Mesothelial cell of epicardium (in vitro differentiated cells): ENCODE measurements at regions not wholly inside any gene's neighbourhood (a gene's known extent, or its start where the extent isn't known, plus 50 kb on each side); places are given as distances from the start of the nearest gene placed in this dataset.
"Not testable (repeated sequence)": the region's sequence is repeated elsewhere in the genome, so short reads cannot be mapped to it uniquely, and the experiment has no call there.

Source experiments
- DNase-seq, 2 experiments: peaks; one replicate each; pipeline ENCODE4 v3.0.0; 2021; ENCODE audit warnings: low spot score in 2 of 2; ENCODE audit not compliant: unreplicated experiment in 2 of 2
- H3K27ac Mint-ChIP-seq: 2 replicates; pipeline ENCODE4 v1.8.0; 2021; ENCODE audit warnings: mixed read lengths
- H3K27me3 Mint-ChIP-seq: 2 replicates; pipeline ENCODE4 v1.8.0; 2021; ENCODE audit warnings: low read depth, mixed read lengths
- H3K36me3 Mint-ChIP-seq: 2 replicates; pipeline ENCODE4 v1.8.0; 2021; ENCODE audit warnings: mixed read lengths
- H3K4me1 Mint-ChIP-seq: 2 replicates; pipeline ENCODE4 v1.8.0; 2021; ENCODE audit warnings: mixed read lengths
- H3K4me3 Mint-ChIP-seq: 2 replicates; pipeline ENCODE4 v1.8.0; 2021; ENCODE audit warnings: mild to moderate bottlenecking, moderate library complexity, mixed read lengths
- H3K9me3 Mint-ChIP-seq: 2 replicates; pipeline ENCODE4 v1.8.0; 2021; ENCODE audit warnings: mixed read lengths
- CTCF ChIP-seq: fragments of 200-600 bp; sonication (generic); IDR thresholded peaks from one replicate; pipeline ENCODE4 v1.5.0; 2021; ENCODE audit warnings: antibody characterized with exemption; ENCODE audit not compliant: unreplicated experiment

GRCh38 chr3:177495566-177495965 is 298.3 kb upstream of the TBL1XR1 start:
- no peak for DNase-seq
- Mint-ChIP-seq H3K27me3 (no peaks in the 10 kb centered on the region), H3K4me1 (peaks cover 13% of the 10 kb centered on the region), H3K27ac (no peak overlapping the region), H3K36me3 (no peaks in the 10 kb centered on the region), H3K9me3 (peaks cover 11% of the 10 kb centered on the region), H3K4me3 (no peak overlapping the region)
- no peak for TF ChIP-seq CTCF

- no peaks in the 10 kb centered on the region for H3K36me3 Mint-ChIP-seq
Observed at GRCh38 chr3:177498037-177498857, 301.0 kb upstream of the TBL1XR1 start.

DNA sequence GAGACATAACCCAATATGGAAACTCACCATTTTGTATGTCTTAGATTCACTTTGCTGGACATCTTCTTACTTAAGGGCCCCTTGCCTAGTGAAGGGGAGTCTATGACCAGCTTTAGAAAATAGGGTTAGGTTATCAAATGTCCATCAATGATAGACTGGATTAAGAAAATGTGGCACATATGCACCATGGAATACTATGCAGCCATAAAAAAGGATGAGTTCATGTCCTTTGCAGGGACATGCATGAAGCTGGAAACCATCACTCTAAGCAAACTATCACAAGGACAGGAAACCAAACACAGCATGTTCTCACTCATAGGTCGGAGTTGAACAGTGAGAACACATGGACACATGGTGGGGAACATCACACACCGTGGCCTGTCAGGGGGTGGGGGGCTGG is 301.8 kb upstream of the TBL1XR1 start:
- H3K27me3 Mint-ChIP-seq, H3K4me1 Mint-ChIP-seq, H3K4me3 Mint-ChIP-seq, DNase-seq, H3K27ac Mint-ChIP-seq, H3K9me3 Mint-ChIP-seq, H3K36me3 Mint-ChIP-seq: not testable (repeated sequence)

More at GRCh38 chr3:177498037-177498857, 301.0 kb upstream of the TBL1XR1 start:
- Mint-ChIP-seq H3K9me3 (peaks cover 11% of the 10 kb centered on the region), H3K27me3 (no peaks in the 10 kb centered on the region), H3K4me1 (peaks cover 2% of the 10 kb centered on the region), H3K4me3 (no peak overlapping the region), H3K27ac (no peak overlapping the region)
- DNase-seq: no peak
- no peak for TF ChIP-seq CTCF

- Mint-ChIP-seq H3K4me1 (peaks cover 2% of the 10 kb centered on the region), H3K27ac (no peak overlapping the region), H3K9me3 (peaks cover 4% of the 10 kb centered on the region), H3K36me3 (no peaks in the 10 kb centered on the region), H3K27me3 (no peaks in the 10 kb centered on the region), H3K4me3 (no peak overlapping the region)
- DNase-seq: no peak
- TF ChIP-seq CTCF: no peak
Observed at GRCh38 chr3:177499779-177500423, 302.6 kb upstream of the TBL1XR1 start.

DNA sequence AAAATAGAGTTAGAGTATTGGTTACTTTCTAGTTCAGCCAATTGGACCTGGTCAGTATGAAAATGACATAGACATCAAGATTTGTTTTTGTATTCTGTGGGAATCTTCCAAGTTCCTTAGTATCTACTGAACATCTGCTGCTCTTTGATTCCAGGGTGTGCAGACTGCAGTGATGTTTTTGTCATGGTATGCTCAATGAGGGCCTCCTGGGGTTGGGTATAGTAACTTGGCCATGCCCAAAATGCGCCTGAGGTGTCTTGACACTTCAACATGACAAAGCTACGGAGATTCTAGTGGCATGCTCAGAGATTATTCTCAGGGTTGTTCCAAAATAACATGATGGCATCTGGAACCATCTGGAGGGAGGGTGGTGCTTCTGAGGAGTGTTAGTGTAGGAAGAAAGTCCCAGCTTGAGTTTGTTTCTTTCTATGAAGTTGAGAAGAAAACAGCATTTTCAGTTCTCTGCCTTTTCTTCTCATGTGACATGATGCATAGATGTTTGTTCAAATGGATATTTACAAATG is 313.5 kb upstream of the TBL1XR1 start:
- Mint-ChIP-seq H3K27ac (no peak overlapping the region), H3K27me3 (no peaks in the 10 kb centered on the region), H3K9me3 (peaks cover 4% of the 10 kb centered on the region), H3K4me1 (peaks cover 5% of the 10 kb centered on the region), H3K36me3 (no peaks in the 10 kb centered on the region), H3K4me3 (no peak overlapping the region)
- DNase-seq: no peak
- TF ChIP-seq CTCF: no peak
